ENCODE measurements at regions not wholly inside any gene's neighbourhood (a gene's known extent, or its start where the extent isn't known, plus 50 kb on each side); places are given as distances from the start of the nearest gene placed in this dataset.

- no peak for TF ChIP-seq CTCF (conservative IDR thresholded peaks at IDR 0.05; ENCODE audit: low read depth)
- peak overlapping the region; percentile 61 for H3K27ac ChIP-seq
- POLR2A ChIA-PET (ENCODE audit: low non-redundant PET) = no interaction called here
- DNase-seq (ENCODE audit: low spot score) = no peak
- CTCF ChIA-PET = interaction anchor here (0.6 to 1.0 kb wide), 2 partner anchors 9 to 86 kb away, joined by 3 to 4 read pairs; no protein-coding TSS in a partner anchor
These were observed 115.9 kb downstream of the ASB7 start for GRCh38 chr15:100718075-100718980.

- POLR2A ChIA-PET (ENCODE audit: low non-redundant PET) = no interaction called here
- TF ChIP-seq CTCF (conservative IDR thresholded peaks at IDR 0.05; ENCODE audit: low read depth) = no peak
- no peak for DNase-seq (ENCODE audit: low spot score)
- H3K27ac ChIP-seq = peak overlapping the region; percentile 99
- CTCF ChIA-PET = interaction anchor here (0.6 kb wide), 1 partner anchor 86 kb away, joined by 3 read pairs; no protein-coding TSS in a partner anchor
These were observed 118.1 kb downstream of the ASB7 start for GRCh38 chr15:100720406-100720967.

- CTCF ChIA-PET = interaction anchor here (1.1 kb wide), 1 partner anchor 151 kb away, joined by 4 read pairs; no protein-coding TSS in a partner anchor
- TF ChIP-seq CTCF (conservative IDR thresholded peaks at IDR 0.05; ENCODE audit: low read depth) = no peak
- POLR2A ChIA-PET (ENCODE audit: low non-redundant PET) = no interaction called here
- peak; percentile 89 for DNase-seq (ENCODE audit: low spot score)
- H3K27ac ChIP-seq = peak overlapping the region; percentile 99
These were observed 119.6 kb downstream of the ASB7 start for GRCh38 chr15:100721758-100722550.

GRCh38 chr15:100722551-100723314 is 120.3 kb downstream of the ASB7 start:
- DNase-seq (ENCODE audit: low spot score) = no peak
- CTCF ChIA-PET = interaction anchor here (1.1 kb wide), 1 partner anchor 150 kb away, joined by 4 read pairs; no protein-coding TSS in a partner anchor
- POLR2A ChIA-PET (ENCODE audit: low non-redundant PET) = no interaction called here
- H3K27ac ChIP-seq = peak overlapping the region; percentile 99
- no peak for TF ChIP-seq CTCF (conservative IDR thresholded peaks at IDR 0.05; ENCODE audit: low read depth)

GRCh38 chr15:100723315-100723801 is 121.0 kb downstream of the ASB7 start:
- TF ChIP-seq CTCF (conservative IDR thresholded peaks at IDR 0.05; ENCODE audit: low read depth) = no peak
- POLR2A ChIA-PET (ENCODE audit: low non-redundant PET) = no interaction called here
- CTCF ChIA-PET = no interaction called here
- H3K27ac ChIP-seq = peak overlapping the region; percentile 65
- DNase-seq (ENCODE audit: low spot score) = no peak
